Thoracic aorta (tissue), 2 donors: ENCODE measurements at regions not wholly inside any gene's neighbourhood (a gene's known extent, or its start where the extent isn't known, plus 50 kb on each side); places are given as distances from the start of the nearest gene placed in this dataset.

ENCODE experiments used
- ATAC-seq: fragments of 150-250 bp; one replicate; pipeline ENCODE4 v1.8.0; 2017; ENCODE audit warnings: low read depth; ENCODE audit not compliant: insufficient number of reproducible peaks, low FRiP score
- DNase-seq: peaks from one replicate; pipeline ENCODE4 v3.0.0-alpha.2; 2020; ENCODE audit warnings: low spot score
- H3K27ac ChIP-seq, 2 donors: fragments of 200-600 bp; sonication (generic); 1 replicate in 1 of 2; 2 replicates in 1 of 2; pipeline ENCODE4 v1.5.1; 2016; ENCODE audit warnings: mild to moderate bottlenecking in 2 of 2, moderate library complexity in 2 of 2
- H3K27me3 ChIP-seq: fragments of 200-600 bp; sonication (generic); replicated peaks from 2 replicates; pipeline ENCODE4 v1.6.0; 2016; ENCODE audit warnings: mild to moderate bottlenecking; ENCODE audit not compliant: insufficient read depth
- H3K36me3 ChIP-seq: fragments of 200-600 bp; sonication (generic); one replicate; pipeline ENCODE4 v1.5.1; 2016
- H3K4me1 ChIP-seq, 2 donors: fragments of 200-600 bp; sonication (generic); 1 replicate in 1 of 2; 2 replicates in 1 of 2; pipeline versions ENCODE4 v1.5.1 to v1.6.0; 2016; ENCODE audit warnings: low read depth in 2 of 2, mild to moderate bottlenecking in 1 of 2; ENCODE audit not compliant: control insufficient read depth in 1 of 2
- H3K4me3 ChIP-seq: fragments of 200-600 bp; sonication (generic); 2 replicates; pipeline ENCODE4 v1.5.1; 2016; ENCODE audit warnings: mild to moderate bottlenecking
- H3K9me3 ChIP-seq: fragments of 200-600 bp; sonication (generic); 2 replicates; pipeline ENCODE4 v1.5.1; 2016
- TF ChIP-seq, protein P1 (sequence below): fragments of 200-600 bp; sonication (generic); IDR thresholded peaks from one replicate; pipeline ENCODE4 v1.5.1; 2019; ENCODE audit warnings: antibody characterized with exemption

DNA sequence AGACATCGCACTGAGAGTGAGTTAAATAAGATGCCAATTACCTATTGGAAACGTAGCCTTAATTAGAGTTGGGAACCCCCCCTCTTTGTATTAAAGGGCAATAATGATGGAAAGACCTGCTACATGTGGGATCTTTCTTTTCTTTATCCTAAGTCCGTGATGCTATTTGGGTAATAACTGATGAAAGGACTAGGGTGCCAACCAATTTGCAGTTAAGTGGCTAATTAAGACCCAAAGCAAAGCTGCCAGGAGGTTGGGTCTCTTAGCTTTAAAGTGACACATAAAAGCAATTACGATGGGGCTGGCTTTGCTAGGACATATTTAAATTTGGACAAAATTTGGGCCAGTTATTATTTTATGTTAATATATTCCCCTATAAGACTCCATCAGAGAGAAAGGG is 728.8 kb downstream of the NR2F1-AS1 start:
- DNase-seq (no peak), ATAC-seq (no peak)
- no peak overlapping the region for H3K4me3 ChIP-seq
- H3K27ac ChIP-seq = no peak overlapping the region
- H3K36me3 ChIP-seq = no peaks in the 10 kb centered on the region
- TF ChIP-seq, protein P1, sequence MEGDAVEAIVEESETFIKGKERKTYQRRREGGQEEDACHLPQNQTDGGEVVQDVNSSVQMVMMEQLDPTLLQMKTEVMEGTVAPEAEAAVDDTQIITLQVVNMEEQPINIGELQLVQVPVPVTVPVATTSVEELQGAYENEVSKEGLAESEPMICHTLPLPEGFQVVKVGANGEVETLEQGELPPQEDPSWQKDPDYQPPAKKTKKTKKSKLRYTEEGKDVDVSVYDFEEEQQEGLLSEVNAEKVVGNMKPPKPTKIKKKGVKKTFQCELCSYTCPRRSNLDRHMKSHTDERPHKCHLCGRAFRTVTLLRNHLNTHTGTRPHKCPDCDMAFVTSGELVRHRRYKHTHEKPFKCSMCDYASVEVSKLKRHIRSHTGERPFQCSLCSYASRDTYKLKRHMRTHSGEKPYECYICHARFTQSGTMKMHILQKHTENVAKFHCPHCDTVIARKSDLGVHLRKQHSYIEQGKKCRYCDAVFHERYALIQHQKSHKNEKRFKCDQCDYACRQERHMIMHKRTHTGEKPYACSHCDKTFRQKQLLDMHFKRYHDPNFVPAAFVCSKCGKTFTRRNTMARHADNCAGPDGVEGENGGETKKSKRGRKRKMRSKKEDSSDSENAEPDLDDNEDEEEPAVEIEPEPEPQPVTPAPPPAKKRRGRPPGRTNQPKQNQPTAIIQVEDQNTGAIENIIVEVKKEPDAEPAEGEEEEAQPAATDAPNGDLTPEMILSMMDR = no peak
- H3K9me3 ChIP-seq = no peaks in the 10 kb centered on the region
- H3K4me1 ChIP-seq = no peaks in the 10 kb centered on the region
- H3K27me3 ChIP-seq = no peaks in the 10 kb centered on the region

DNA sequence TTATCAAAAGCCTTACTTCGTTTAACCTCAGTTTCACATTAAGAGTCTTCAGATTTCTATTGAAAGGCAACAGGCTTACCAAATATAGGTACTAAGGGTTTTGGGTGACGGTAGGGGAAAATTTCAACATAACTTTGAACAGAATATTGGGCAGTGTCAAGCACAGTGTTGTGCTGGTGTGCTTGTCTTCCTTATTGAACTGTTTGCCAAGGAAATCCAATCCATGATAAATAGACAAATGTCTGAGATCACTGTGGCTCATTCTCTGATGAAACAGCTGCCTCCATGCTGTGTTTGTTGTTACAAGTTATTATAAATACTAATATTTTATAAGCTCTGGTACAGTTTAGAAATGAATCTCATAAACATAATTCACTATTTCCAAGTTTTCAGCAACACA is 730.1 kb downstream of the NR2F1-AS1 start:
- Histone ChIP-seq H3K27me3 (no peaks in the 10 kb centered on the region), H3K4me1 (no peaks in the 10 kb centered on the region), H3K27ac (no peak overlapping the region), H3K9me3 (no peaks in the 10 kb centered on the region), H3K36me3 (no peaks in the 10 kb centered on the region), H3K4me3 (no peak overlapping the region)
- ATAC-seq (no peak), DNase-seq (no peak)
- TF ChIP-seq, protein P1 = no peak

DNA sequence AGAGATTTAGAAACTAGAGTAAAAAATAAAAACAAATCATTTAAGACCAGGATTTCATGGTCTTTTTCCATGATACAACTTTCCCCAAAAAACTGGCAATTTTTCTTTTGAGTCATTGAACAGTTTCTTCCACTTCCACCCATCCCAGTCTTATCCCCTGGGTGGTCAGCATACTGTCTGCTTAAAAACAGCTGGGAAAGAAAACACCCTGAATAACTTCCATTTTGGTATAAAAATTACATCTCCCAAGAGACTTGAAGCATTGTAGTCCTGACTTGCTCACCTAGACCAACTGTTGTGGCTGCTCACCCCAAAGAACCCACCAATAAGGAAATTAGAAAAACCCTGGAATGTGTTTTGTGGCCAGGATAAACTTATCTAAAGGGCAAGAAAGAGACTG is 731.3 kb downstream of the NR2F1-AS1 start:
- H3K4me1 ChIP-seq = no peaks in the 10 kb centered on the region
- no peaks in the 10 kb centered on the region for H3K9me3 ChIP-seq
- H3K27me3 ChIP-seq = no peaks in the 10 kb centered on the region
- TF ChIP-seq, protein P1 = no peak
- ATAC-seq = no peak
- no peak overlapping the region for H3K27ac ChIP-seq
- DNase-seq = no peak
- no peaks in the 10 kb centered on the region for H3K36me3 ChIP-seq
- no peak overlapping the region for H3K4me3 ChIP-seq

DNA sequence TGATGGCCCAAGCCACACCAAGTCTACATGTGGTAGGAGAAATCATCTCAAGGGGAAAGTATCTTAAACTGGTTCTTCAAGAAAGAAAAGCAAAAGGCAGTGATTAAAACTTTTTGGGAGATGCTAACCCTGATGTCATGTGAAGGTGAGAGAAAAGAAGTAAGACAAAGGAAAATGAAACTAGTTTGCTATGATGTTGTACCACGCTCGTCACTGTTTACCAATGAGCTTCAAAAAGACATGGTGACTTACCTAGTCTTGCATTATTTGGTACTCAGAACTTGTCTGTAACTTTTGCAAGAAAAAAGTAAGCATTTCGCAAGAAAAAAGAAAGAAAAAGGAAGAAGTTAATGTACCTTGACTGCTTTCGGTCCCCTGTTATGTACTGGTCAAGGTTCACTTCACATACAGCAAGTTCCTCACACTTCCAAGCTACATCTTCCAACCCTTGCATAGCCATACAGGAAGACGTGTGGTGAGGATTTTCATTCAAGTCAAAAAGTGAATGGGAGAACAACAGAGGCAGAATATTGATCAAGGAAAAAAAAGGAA is 739.3 kb downstream of the NR2F1-AS1 start:
- Histone ChIP-seq H3K4me3 (no peak overlapping the region), H3K27me3 (no peaks in the 10 kb centered on the region), H3K27ac (no peak overlapping the region), H3K36me3 (no peaks in the 10 kb centered on the region), H3K4me1 (no peaks in the 10 kb centered on the region), H3K9me3 (no peaks in the 10 kb centered on the region)
- ATAC-seq (no peak), DNase-seq (no peak)
- TF ChIP-seq, protein P1 = no peak

DNA sequence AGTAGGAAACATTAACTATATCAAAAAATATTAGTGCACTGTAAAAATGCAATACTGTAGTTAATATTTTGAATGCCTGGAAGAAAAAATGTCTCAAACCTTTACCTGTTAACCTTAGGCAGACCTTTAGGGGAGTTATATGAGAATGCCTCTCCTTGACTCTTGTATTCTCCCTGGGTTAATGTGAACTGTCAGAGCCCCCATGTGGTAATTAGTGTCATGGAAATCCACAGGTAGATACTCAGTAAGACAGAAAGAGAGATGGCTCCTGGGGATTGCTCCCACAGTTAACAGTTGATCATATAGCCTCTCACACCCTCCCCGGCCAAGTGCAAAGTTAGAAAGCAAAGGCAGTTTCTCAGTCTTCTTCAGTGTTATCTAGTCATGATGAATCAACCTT is 742.8 kb downstream of the NR2F1-AS1 start:
- Histone ChIP-seq H3K36me3 (no peaks in the 10 kb centered on the region), H3K4me1 (no peaks in the 10 kb centered on the region), H3K27ac (no peak overlapping the region), H3K27me3 (no peaks in the 10 kb centered on the region), H3K9me3 (no peaks in the 10 kb centered on the region), H3K4me3 (no peak overlapping the region)
- DNase-seq (no peak), ATAC-seq (no peak)
- TF ChIP-seq, protein P1 = no peak
